H1 (cell line): ENCODE measurements at regions not wholly inside any gene's neighbourhood (a gene's known extent, or its start where the extent isn't known, plus 50 kb on each side); places are given as distances from the start of the nearest gene placed in this dataset.

Experiments used
- CTCF ChIA-PET: fragments of 300-600 bp; sonication (Branson Sonifier 250); formaldehyde crosslinking; loops from one replicate; lab custom pipeline; 2021; ENCODE audit not compliant: partially characterized antibody; lab: Charles Lee
- POLR2A ChIA-PET: fragments of 300-600 bp; sonication (Branson Sonifier 250); formaldehyde crosslinking; loops from one replicate; lab custom pipeline; 2021; ENCODE audit warnings: inconsistent platforms; ENCODE audit not compliant: partially characterized antibody; lab: Charles Lee
- DNase-seq, 2 experiments: peaks; one replicate each; pipeline versions ENCODE4 v3.0.0 to v3.0.0-alpha.2; 2010 to 2022; ENCODE audit warnings: low spot score in 2 of 2, low read depth in 1 of 2, mixed read lengths in 1 of 2
- FAIRE-seq: peaks from 2 replicates; lab custom pipeline; 2011; peaks lifted over from hg19 to GRCh38; lab: Jason Lieb, UNC
- H2AFZ ChIP-seq: 2 replicates; pipeline ENCODE4 v1.8.1; 2012; ENCODE audit warnings: low read length, inconsistent platforms
- H2AK5ac ChIP-seq: 2 replicates; pipeline ENCODE4 v1.6.1; 2013; ENCODE audit warnings: low read depth, low read length
- H2BK120ac ChIP-seq: replicated peaks from 2 replicates; pipeline ENCODE3; 2013; ENCODE audit warnings: low read depth, low read length, inconsistent platforms
- H2BK12ac ChIP-seq: 2 replicates; pipeline ENCODE4 v1.6.1; 2013; ENCODE audit warnings: low read depth, low read length
- H2BK15ac ChIP-seq: 2 replicates; pipeline ENCODE4 v1.6.1; 2013; ENCODE audit warnings: low read length
- H2BK20ac ChIP-seq: 2 replicates; pipeline ENCODE4 v1.6.1; 2013; ENCODE audit warnings: low read length
- H2BK5ac ChIP-seq: 2 replicates; pipeline ENCODE4 v1.6.1; 2013; ENCODE audit warnings: low read depth, low read length
- H3K14ac ChIP-seq: 2 replicates; pipeline ENCODE4 v1.6.1; 2013; ENCODE audit warnings: inconsistent platforms; ENCODE audit not compliant: insufficient read length
- H3K18ac ChIP-seq: 2 replicates; pipeline ENCODE4 v1.6.1; 2013; ENCODE audit warnings: low read length; ENCODE audit errors: extremely low read depth
- H3K23ac ChIP-seq: 2 replicates; pipeline ENCODE4 v1.6.1; 2013; ENCODE audit warnings: inconsistent platforms; ENCODE audit not compliant: insufficient read length
- H3K23me2 ChIP-seq: 2 replicates; pipeline ENCODE4 v1.6.1; 2013; ENCODE audit warnings: low read depth, low read length
- H3K27ac ChIP-seq: 2 replicates; pipeline ENCODE4 v1.6.1; 2011; ENCODE audit warnings: low read depth, low read length, inconsistent platforms
- H3K27me3 ChIP-seq, 4 experiments: replicated peaks in 1 of 4; 1 replicate in 1 of 4; 2 replicates in 3 of 4; pipeline versions ENCODE4 v1.6.1 to v1.8.1; 2011 to 2013; ENCODE audit warnings: low read length in 3 of 4, mild to moderate bottlenecking in 3 of 4, inconsistent platforms in 2 of 4, mixed read lengths in 2 of 4, moderate library complexity in 1 of 4; ENCODE audit not compliant: control insufficient read depth in 3 of 4, insufficient read depth in 3 of 4; ENCODE audit errors: extremely low read depth in 1 of 4
- H3K36me3 ChIP-seq, 4 experiments: 2 replicates each; pipeline versions ENCODE4 v1.6.1 to v1.8.1; 2011 to 2013; ENCODE audit warnings: mild to moderate bottlenecking in 4 of 4, low read length in 3 of 4, moderate library complexity in 2 of 4, control low read depth in 1 of 4, inconsistent platforms in 1 of 4; ENCODE audit not compliant: insufficient read depth in 4 of 4, control insufficient read depth in 2 of 4
- H3K4ac ChIP-seq: replicated peaks from 2 replicates; pipeline ENCODE3; 2013; ENCODE audit warnings: low read length, low read depth, mixed read lengths, inconsistent platforms; ENCODE audit not compliant: insufficient read length
- H3K4me1 ChIP-seq, 4 experiments: replicated peaks in 1 of 4; 1 replicate in 1 of 4; 2 replicates in 3 of 4; pipeline versions ENCODE4 v1.6.1 to v1.8.1; 2011 to 2013; ENCODE audit warnings: low read length in 3 of 4, inconsistent platforms in 2 of 4, mixed read lengths in 1 of 4; ENCODE audit not compliant: insufficient read depth in 4 of 4, control insufficient read depth in 3 of 4
- H3K4me2 ChIP-seq, 2 experiments: 2 replicates each; pipeline versions ENCODE4 v1.6.1 to v1.8.1; 2011 to 2013; ENCODE audit warnings: low read depth in 2 of 2, low read length in 2 of 2, control low read depth in 1 of 2, inconsistent platforms in 1 of 2, mild to moderate bottlenecking in 1 of 2; ENCODE audit not compliant: insufficient read depth in 1 of 2
- H3K4me3 ChIP-seq, 4 experiments: fragments of 200-600, 300-600 bp in 1 of 4; sonication (generic), shearing (Covaris generic), sonication (Bioruptor Twin) in 1 of 4; 2 replicates each; pipeline versions ENCODE4 v1.5.1 to v1.8.1; 2011 to 2016; ENCODE audit warnings: low read length in 4 of 4, low read depth in 3 of 4, control low read depth in 2 of 4, inconsistent platforms in 2 of 4, mild to moderate bottlenecking in 2 of 4, mixed read lengths in 1 of 4, moderate library complexity in 1 of 4; ENCODE audit not compliant: insufficient read depth in 2 of 4; ENCODE audit errors: extremely low read depth in 1 of 4
- H3K56ac ChIP-seq: replicated peaks from 2 replicates; pipeline ENCODE3; 2013; ENCODE audit warnings: low read depth, mild to moderate bottlenecking, mixed read lengths, low read length, inconsistent platforms; ENCODE audit not compliant: insufficient read length
- H3K79me1 ChIP-seq: 2 replicates; pipeline ENCODE4 v1.6.1; 2013; ENCODE audit warnings: low read depth, low read length, control low read depth
- H3K79me2 ChIP-seq, 2 experiments: 2 replicates each; pipeline versions ENCODE4 v1.6.1 to v1.8.1; 2012 to 2013; ENCODE audit warnings: low read length in 2 of 2, mild to moderate bottlenecking in 2 of 2, inconsistent platforms in 1 of 2; ENCODE audit not compliant: insufficient read depth in 2 of 2, control insufficient read depth in 1 of 2
- H3K9ac ChIP-seq, 4 experiments: replicated peaks in 1 of 4; 1 replicate in 1 of 4; 2 replicates in 3 of 4; pipeline versions ENCODE4 v1.6.1 to v1.8.1; 2011 to 2013; ENCODE audit warnings: low read depth in 3 of 4, low read length in 3 of 4, control low read depth in 2 of 4, mild to moderate bottlenecking in 2 of 4, moderate library complexity in 2 of 4, inconsistent platforms in 1 of 4; ENCODE audit errors: extremely low read depth in 1 of 4
- H3K9me3 ChIP-seq, 2 experiments: 2 replicates each; pipeline versions ENCODE4 v1.6.1 to v1.8.1; 2012 to 2013; ENCODE audit warnings: mild to moderate bottlenecking in 2 of 2, moderate library complexity in 2 of 2, control low read depth in 1 of 2, inconsistent platforms in 1 of 2, low read depth in 1 of 2, low read length in 1 of 2, mixed read lengths in 1 of 2; ENCODE audit not compliant: insufficient read depth in 2 of 2
- H4K20me1 ChIP-seq, 2 experiments: replicated peaks in 1 of 2; 2 replicates each; pipeline versions ENCODE3 to v1.8.1; 2011 to 2013; ENCODE audit warnings: inconsistent platforms in 2 of 2, low read length in 2 of 2, mild to moderate bottlenecking in 1 of 2; ENCODE audit not compliant: insufficient read depth in 2 of 2, control insufficient read depth in 1 of 2
- H4K5ac ChIP-seq: 2 replicates; pipeline ENCODE4 v1.6.1; 2013; ENCODE audit warnings: low read length, low read depth, mixed read lengths, inconsistent platforms; ENCODE audit not compliant: insufficient read length
- H4K8ac ChIP-seq: 2 replicates; pipeline ENCODE4 v1.8.0; 2013; ENCODE audit warnings: mild to moderate bottlenecking, moderate library complexity, low read length, inconsistent platforms; ENCODE audit not compliant: insufficient read depth; ENCODE audit errors: extremely low read depth
- H4K91ac ChIP-seq: replicated peaks from 2 replicates; pipeline ENCODE3; 2013; ENCODE audit warnings: low read length, mixed read lengths, inconsistent platforms; ENCODE audit not compliant: insufficient read length
- ATF3 ChIP-seq: IDR thresholded peaks from 2 replicates; pipeline ENCODE4 v1.6.1; 2011; ENCODE audit warnings: low read depth, mild to moderate bottlenecking, low read length; ENCODE audit not compliant: insufficient read depth
- BACH1 ChIP-seq: IDR thresholded peaks from 2 replicates; pipeline ENCODE4 v1.6.1; 2012; ENCODE audit warnings: low read length, improper control_type of control experiment
- CBX5 ChIP-seq: fragments of 300-800, 300-1000 bp; sonication (generic); IDR thresholded peaks from 2 replicates; pipeline ENCODE4 v1.7.1; 2016; ENCODE audit warnings: antibody characterized with exemption, low read length, low read depth
- CHD2 ChIP-seq: IDR thresholded peaks from 2 replicates; pipeline ENCODE4 v1.6.1; 2012; ENCODE audit warnings: low read length, improper control_type of control experiment
- E2F6 ChIP-seq: IDR thresholded peaks from 2 replicates; pipeline ENCODE4 v1.6.1; 2012; ENCODE audit warnings: inconsistent platforms
- FOSL1 ChIP-seq: IDR thresholded peaks from 2 replicates; pipeline ENCODE4 v1.6.1; 2011; ENCODE audit warnings: mild to moderate bottlenecking, low read depth, low read length, moderate library complexity; ENCODE audit not compliant: insufficient read depth
- KDM4A ChIP-seq: IDR thresholded peaks from one replicate; pipeline ENCODE4 v1.7.1; 2012; ENCODE audit warnings: low read depth, mild to moderate bottlenecking, moderate library complexity, low read length, inconsistent platforms; ENCODE audit not compliant: severe bottlenecking
- POLR2AphosphoS5 ChIP-seq: IDR thresholded peaks from 2 replicates; pipeline ENCODE4 v1.6.1; 2011; ENCODE audit warnings: low read depth, low read length
- RBBP5 ChIP-seq: IDR thresholded peaks from 2 replicates; pipeline ENCODE4 v1.7.1; 2012; ENCODE audit warnings: low read depth, mild to moderate bottlenecking, inconsistent platforms, low read length, moderate library complexity, borderline replicate concordance
- RXRA ChIP-seq: IDR thresholded peaks from 2 replicates; pipeline ENCODE4 v1.6.1; 2011; ENCODE audit warnings: low read depth, mild to moderate bottlenecking, low read length, moderate library complexity; ENCODE audit not compliant: insufficient read depth
- SIN3A ChIP-seq, 2 experiments: IDR thresholded peaks in 1 of 2; conservative IDR thresholded peaks in 1 of 2; 2 replicates each; pipeline ENCODE4 v1.6.1; 2011 to 2012; ENCODE audit warnings: low read length in 2 of 2, improper control_type of control experiment in 1 of 2, low read depth in 1 of 2, mild to moderate bottlenecking in 1 of 2
- SP4 ChIP-seq: IDR thresholded peaks from 2 replicates; pipeline ENCODE4 v1.6.1; 2012; ENCODE audit warnings: low read length, inconsistent platforms
- TAF7 ChIP-seq: optimal IDR thresholded peaks from 2 replicates; pipeline ENCODE3; 2011; ENCODE audit warnings: low read depth, mild to moderate bottlenecking, inconsistent platforms, low read length, moderate library complexity, borderline replicate concordance
- ZNF274 ChIP-seq: IDR thresholded peaks from 2 replicates; pipeline ENCODE4 v1.7.0; 2012; ENCODE audit warnings: low read length, borderline replicate concordance; ENCODE audit errors: extremely low read depth
- WGBS, 2 experiments: shearing (Covaris generic) in 1 of 2; methylation state at CpG; one replicate each; pipeline versions ENCODE4 v1.1.6 to v1.1.7; 2013 to 2015; ENCODE audit warnings: low lambda C conversion rate in 2 of 2, mixed read lengths in 2 of 2, inconsistent platforms in 1 of 2, low coverage in 1 of 2, missing lambda C conversion rate in 1 of 2; ENCODE audit not compliant: insufficient replicate concordance in 2 of 2, insufficient coverage in 1 of 2, insufficient read length in 1 of 2; ENCODE audit errors: extremely low coverage in 1 of 2, missing lambda C conversion rate in 1 of 2; 5-methylcytosine and 5-hydroxymethylcytosine counted together

- no peak overlapping the region for H4K5ac ChIP-seq
- POLR2A ChIA-PET: interaction anchor here (1.0 kb wide), 1 partner anchor 30 kb away, joined by 3 read pairs; no protein-coding TSS in a partner anchor
- 80% methylated on average over 6 of the region's 6 CpGs; no CpG with 5 or more reads in 1 of the 2 experiments for WGBS, 2 experiments
These were observed 141.6 kb upstream of the NBPF11 start for GRCh38 chr1:148293651-148294050.

More at GRCh38 chr1:148293651-148294050, 141.6 kb upstream of the NBPF11 start:
- Histone ChIP-seq H3K4ac (no peak overlapping the region), H3K79me1 (no peaks in the 10 kb centered on the region), H3K23ac (no peak overlapping the region), H3K9me3 (no peaks in the 10 kb centered on the region), H3K23me2 (no peaks in the 10 kb centered on the region), H3K14ac (no peak overlapping the region), H3K4me3 (no peak overlapping the region), H3K79me2 (no peaks in the 10 kb centered on the region), H4K20me1 (no peaks in the 10 kb centered on the region), H2BK5ac (no peak overlapping the region), H3K27ac (no peak overlapping the region), H2AK5ac (no peak overlapping the region), H4K8ac (no peak overlapping the region), H3K36me3 (no peaks in the 10 kb centered on the region), H2BK20ac (no peak overlapping the region), H3K4me2 (no peak overlapping the region), H2BK12ac (no peak overlapping the region), H3K18ac (no peak overlapping the region), H3K4me1 (no peaks in the 10 kb centered on the region), H3K56ac (no peak overlapping the region), H3K27me3 (no peaks in the 10 kb centered on the region), H2BK15ac (no peak overlapping the region), H2BK120ac (no peak overlapping the region), H4K91ac (no peak overlapping the region), H2AFZ (no peak overlapping the region), H3K9ac (no peak overlapping the region)
- TF ChIP-seq ATF3 (no peak), RXRA (no peak), TAF7 (no peak), CHD2 (no peak), CBX5 (no peak), SIN3A (conservative IDR thresholded peaks at IDR 0.05 in 1 of 2, IDR thresholded peaks at IDR 0.05 in 1 of 2; ENCODE audit: low read depth in 1 of 2, low read length in 2 of 2) (no peak), KDM4A (no peak), FOSL1 (no peak), E2F6 (no peak), ZNF274 (no peak), POLR2AphosphoS5 (no peak), SP4 (no peak), BACH1 (no peak), RBBP5 (no peak)
- CTCF ChIA-PET: no interaction called here
- no peak for DNase-seq
- no peak for FAIRE-seq
